Panc1 (cell line): ENCODE measurements at regions not wholly inside any gene's neighbourhood (a gene's known extent, or its start where the extent isn't known, plus 50 kb on each side); places are given as distances from the start of the nearest gene placed in this dataset.

ENCODE experiments used
- ATAC-seq: fragments of 200-7000 bp; cut with Tn5 transposase; 2 replicates; pipeline ENCODE4 v1.9.1; 2020; ENCODE audit warnings: mild to moderate bottlenecking, moderate library complexity
- BruUV-seq: library from RNA; stranded (reverse); fragments of 400-500 nt; replicated peaks from 2 replicates; lab custom pipeline; 2021; lab: Mats Ljungman, UMichigan
- CTCF ChIA-PET: fragments of 300-600 bp; sonication (Branson Sonifier 250); formaldehyde crosslinking; loops from one replicate; lab custom pipeline; 2022; ENCODE audit warnings: antibody characterized with exemption; lab: Charles Lee
- POLR2A ChIA-PET: fragments of 300-600 bp; sonication (Branson Sonifier 250); formaldehyde crosslinking; loops from one replicate; lab custom pipeline; 2022; ENCODE audit warnings: antibody characterized with exemption; lab: Charles Lee
- DNase-seq: peaks from one replicate; pipeline ENCODE4 v3.0.0-alpha.2; 2010; ENCODE audit warnings: low read depth, low spot score
- H3K27ac ChIP-seq: 2 replicates; pipeline ENCODE4 v1.5.1; 2011; ENCODE audit warnings: mild to moderate bottlenecking, low read length, inconsistent platforms
- H3K27me3 ChIP-seq: fragments of 200-500 bp; sonication (Bioruptor generic); 2 replicates; pipeline ENCODE4 v1.6.0; 2014; ENCODE audit warnings: low read length, inconsistent platforms; ENCODE audit not compliant: control insufficient read depth, insufficient read depth
- H3K36me3 ChIP-seq: fragments of 200-500 bp; sonication (Bioruptor generic); 2 replicates; pipeline ENCODE4 v1.5.1; 2014; ENCODE audit warnings: inconsistent platforms, mild to moderate bottlenecking, low read length, moderate library complexity; ENCODE audit not compliant: control insufficient read depth, insufficient read depth
- H3K4me1 ChIP-seq: 2 replicates; pipeline ENCODE4 v1.5.1; 2011; ENCODE audit warnings: inconsistent platforms, mild to moderate bottlenecking, low read length, moderate library complexity; ENCODE audit not compliant: control insufficient read depth, insufficient read depth
- H3K4me3 ChIP-seq, 2 experiments: 2 replicates each; pipeline ENCODE4 v1.5.1; 2011 to 2012; ENCODE audit warnings: low read depth in 2 of 2, low read length in 2 of 2, mild to moderate bottlenecking in 2 of 2, inconsistent platforms in 1 of 2, moderate library complexity in 1 of 2
- H3K9me3 ChIP-seq: fragments of 200-500 bp; sonication (Bioruptor generic); 2 replicates; pipeline ENCODE4 v1.5.1; 2014; ENCODE audit warnings: low read depth, mild to moderate bottlenecking, inconsistent platforms, low read length, moderate library complexity; ENCODE audit not compliant: control insufficient read depth, insufficient read depth
- CTCF ChIP-seq: fragments of 450-650 bp; IDR thresholded peaks from 2 replicates; pipeline ENCODE4 v1.5.1; 2017; ENCODE audit warnings: mild to moderate bottlenecking
- POLR2AphosphoS5 ChIP-seq: IDR thresholded peaks from 2 replicates; pipeline ENCODE4 v1.6.1; 2012; ENCODE audit warnings: mild to moderate bottlenecking, low read depth, low read length, moderate library complexity
- REST ChIP-seq, 2 experiments: IDR thresholded peaks; 2 replicates each; pipeline ENCODE4 v1.6.1; 2011 to 2012; ENCODE audit warnings: low read depth in 2 of 2, control low read depth in 1 of 2, low read length in 1 of 2, mild to moderate bottlenecking in 1 of 2, moderate library complexity in 1 of 2; ENCODE audit not compliant: insufficient read depth in 1 of 2
- SIN3A ChIP-seq: IDR thresholded peaks from 2 replicates; pipeline ENCODE4 v1.6.1; 2012; ENCODE audit warnings: low read depth, mild to moderate bottlenecking, low read length, moderate library complexity, borderline replicate concordance; ENCODE audit not compliant: insufficient read depth
- TCF7L2 ChIP-seq: IDR thresholded peaks from 2 replicates; pipeline ENCODE4 v1.6.1; 2011; ENCODE audit warnings: mild to moderate bottlenecking, low read depth, low read length, inconsistent platforms
- in situ Hi-C: cut with HindIII; loops from 2 replicates; pipeline ENCODE4 v1.10.0; 2016; ENCODE audit warnings: low sequenced_read_pairs, low pct_unique_long_range_greater_than_20kb
- intact Hi-C: fragments of 100-400 bp; cut with micrococcal nuclease; formaldehyde crosslinking; loops from one replicate; pipeline ENCODE4 v1.10.0; 2022; ENCODE audit not compliant: unreplicated experiment

DNA sequence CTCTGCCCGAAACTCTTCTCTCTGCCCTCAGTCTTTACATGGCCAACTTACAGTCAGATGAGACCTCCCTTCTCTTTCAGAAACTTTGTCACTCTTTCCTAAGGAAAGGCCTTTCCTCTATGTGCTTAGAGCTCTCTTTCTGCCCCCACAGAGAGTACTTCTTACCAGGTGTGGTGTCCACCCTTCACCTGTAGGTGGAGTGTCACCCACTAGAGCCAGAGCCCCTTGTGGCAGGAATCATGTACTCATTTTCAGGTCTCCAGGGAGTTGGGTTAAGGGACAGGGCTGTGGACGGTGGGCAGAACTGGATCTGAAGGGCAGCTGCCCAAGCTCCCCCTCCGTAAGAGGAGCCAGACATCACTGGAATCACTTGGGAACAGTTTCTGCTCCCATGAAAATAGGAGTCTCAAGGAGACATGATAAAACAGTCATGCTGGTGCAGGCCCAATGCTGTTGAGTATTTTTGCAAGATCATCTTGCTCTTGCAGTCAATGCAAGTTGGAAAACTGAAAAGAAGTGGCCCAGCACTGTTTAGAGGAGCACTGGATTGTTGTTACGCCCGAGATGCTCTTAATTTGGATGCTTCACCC lies 436.7 kb downstream of the ZSWIM6 start:
- ATAC-seq (peak; percentile 81), DNase-seq (peak; percentile 17)
- intact Hi-C loops = no loop called here
- Histone ChIP-seq H3K27me3 (peaks cover 11% of the 10 kb centered on the region), H3K4me3 (no peak overlapping the region), H3K36me3 (no peaks in the 10 kb centered on the region), H3K4me1 (no peaks in the 10 kb centered on the region), H3K9me3 (no peaks in the 10 kb centered on the region), H3K27ac (no peak overlapping the region)
- ChIA-PET CTCF (no interaction called here), POLR2A (no interaction called here)
- no TSS peak for BruUV-seq
- TF ChIP-seq CTCF (peak; percentile 67), REST (IDR thresholded peaks at IDR 0.05; ENCODE audit: insufficient read depth in 1 of 2, low read depth in 2 of 2, low read length in 1 of 2) (no peak)
- in situ Hi-C loops = no loop called here

DNA sequence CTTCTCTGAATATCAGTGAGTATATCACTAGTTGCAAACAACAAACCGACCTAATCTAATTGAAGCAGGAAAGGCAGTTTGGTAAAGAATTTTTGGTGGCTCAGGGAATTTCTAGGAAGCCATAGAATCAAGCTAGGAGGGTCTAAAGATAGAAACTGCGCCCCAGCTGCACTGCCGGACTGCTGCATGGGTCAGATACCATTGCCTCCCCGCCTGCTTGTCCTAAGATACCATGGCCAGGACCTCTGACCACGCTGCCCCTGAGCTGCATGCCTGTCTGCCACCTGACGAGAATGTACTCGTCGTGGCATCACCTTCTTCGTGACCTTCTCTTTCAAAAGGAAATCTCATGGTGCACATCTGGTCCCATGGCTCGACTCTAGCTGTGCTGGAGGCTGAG lies 439.0 kb downstream of the ZSWIM6 start:
- no peak for ATAC-seq
- Histone ChIP-seq H3K4me1 (no peaks in the 10 kb centered on the region), H3K36me3 (no peaks in the 10 kb centered on the region), H3K4me3 (no peak overlapping the region), H3K27ac (no peak overlapping the region), H3K9me3 (no peaks in the 10 kb centered on the region), H3K27me3 (peaks cover 30% of the 10 kb centered on the region)
- ChIA-PET POLR2A (no interaction called here), CTCF (no interaction called here)
- in situ Hi-C loops = no loop called here
- intact Hi-C loops = no loop called here
- DNase-seq = no peak
- no TSS peak for BruUV-seq
- TF ChIP-seq CTCF = no peak
- no peak for TF ChIP-seq REST (IDR thresholded peaks at IDR 0.05; ENCODE audit: insufficient read depth in 1 of 2, low read depth in 2 of 2, low read length in 1 of 2)
- no peak for TF ChIP-seq SIN3A
- TF ChIP-seq TCF7L2 = no peak
- TF ChIP-seq POLR2AphosphoS5 = no peak
